ENCODE measurements at regions not wholly inside any gene's neighbourhood (a gene's known extent, or its start where the extent isn't known, plus 50 kb on each side); places are given as distances from the start of the nearest gene placed in this dataset.

DNA sequence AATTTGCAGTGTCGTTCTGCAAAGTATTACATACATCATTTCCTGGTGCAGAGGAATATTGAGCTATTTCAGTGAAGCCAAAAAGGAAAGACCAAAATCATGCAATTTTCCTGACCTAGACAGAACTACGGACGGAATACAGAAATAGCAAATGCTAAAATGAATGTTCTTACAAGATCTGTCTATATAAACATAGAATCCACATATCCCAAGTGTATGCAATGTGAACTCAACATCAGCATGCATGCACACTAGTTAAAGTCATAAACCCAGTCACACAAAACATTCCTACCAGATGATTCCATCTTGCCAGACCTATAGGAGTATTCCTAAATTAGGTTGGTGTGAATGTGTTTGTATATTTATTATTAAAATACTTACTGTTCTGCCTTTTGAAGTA is 383.7 kb upstream of the ZNF507 start:
- DNase-seq (no peak), ATAC-seq (no peak)
- Mint-ChIP-seq H3K36me3 (ENCODE audit: low read depth) (no peaks in the 10 kb centered on the region), H3K27me3 (no peaks in the 10 kb centered on the region), H3K9me3 (no peaks in the 10 kb centered on the region), H3K4me1 (ENCODE audit: low read depth) (no peaks in the 10 kb centered on the region), H3K27ac (no peak overlapping the region), H3K4me3 (no peak overlapping the region)
- ChIA-PET CTCF (no interaction called here), POLR2A (no interaction called here)
- TF ChIP-seq CTCF (IDR thresholded peaks at IDR 0.05): no peak
- intact Hi-C loops (cut with micrococcal nuclease): no loop called here

DNA sequence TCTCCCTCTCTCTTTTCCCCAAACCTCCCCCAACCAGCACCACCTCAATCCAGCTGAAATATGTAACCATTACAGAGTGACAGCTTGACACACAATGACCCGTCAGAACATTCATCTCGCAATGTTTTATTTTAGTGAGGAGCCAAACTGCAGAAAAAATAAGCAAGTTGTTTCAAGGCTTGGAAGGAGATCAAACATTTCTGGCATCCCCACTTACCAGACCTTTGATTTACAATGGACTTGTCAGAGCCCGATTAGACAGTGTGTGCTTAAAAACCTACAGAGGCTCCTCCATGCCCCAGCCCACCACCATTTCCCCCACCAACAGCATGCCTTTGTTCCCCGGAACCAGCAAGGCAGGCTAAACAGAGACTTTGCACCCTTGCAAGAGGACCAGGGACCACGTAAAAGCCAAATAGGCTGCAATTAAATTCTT is 382.8 kb upstream of the ZNF507 start:
- intact Hi-C loops (cut with micrococcal nuclease): no loop called here
- Mint-ChIP-seq H3K27ac (no peak overlapping the region), H3K36me3 (ENCODE audit: low read depth) (no peaks in the 10 kb centered on the region), H3K4me3 (no peak overlapping the region), H3K4me1 (ENCODE audit: low read depth) (no peaks in the 10 kb centered on the region), H3K27me3 (no peaks in the 10 kb centered on the region), H3K9me3 (no peaks in the 10 kb centered on the region)
- CTCF ChIA-PET: no interaction called here
- TF ChIP-seq CTCF (IDR thresholded peaks at IDR 0.05): no peak
- POLR2A ChIA-PET: no interaction called here
- DNase-seq: no peak
- ATAC-seq: no peak

DNA sequence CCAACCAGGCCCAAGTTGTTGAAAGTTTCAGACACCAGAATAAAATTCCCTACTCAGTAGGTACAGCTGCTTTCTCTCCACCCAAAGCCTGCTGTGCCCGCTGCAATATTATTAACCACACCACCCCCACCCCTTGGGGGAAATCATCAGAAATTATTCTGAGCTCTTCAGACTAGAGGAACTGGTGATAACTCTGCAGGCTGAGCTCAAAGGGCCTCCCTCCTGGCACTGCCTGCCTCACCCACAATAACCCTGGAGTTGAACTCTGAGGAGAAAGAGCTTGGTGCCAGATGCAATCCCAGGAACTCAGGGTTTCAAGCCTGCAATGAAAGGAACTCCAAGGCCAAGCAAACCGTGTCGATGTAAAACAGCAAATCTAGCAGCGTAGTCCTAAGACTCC is 381.7 kb upstream of the ZNF507 start:
- TF ChIP-seq CTCF (IDR thresholded peaks at IDR 0.05): no peak
- Mint-ChIP-seq H3K9me3 (no peaks in the 10 kb centered on the region), H3K4me3 (no peak overlapping the region), H3K27me3 (no peaks in the 10 kb centered on the region), H3K4me1 (ENCODE audit: low read depth) (no peaks in the 10 kb centered on the region), H3K36me3 (ENCODE audit: low read depth) (no peaks in the 10 kb centered on the region), H3K27ac (no peak overlapping the region)
- intact Hi-C loops (cut with micrococcal nuclease): no loop called here
- DNase-seq (no peak), ATAC-seq (no peak)
- POLR2A ChIA-PET: no interaction called here
- CTCF ChIA-PET: no interaction called here

DNA sequence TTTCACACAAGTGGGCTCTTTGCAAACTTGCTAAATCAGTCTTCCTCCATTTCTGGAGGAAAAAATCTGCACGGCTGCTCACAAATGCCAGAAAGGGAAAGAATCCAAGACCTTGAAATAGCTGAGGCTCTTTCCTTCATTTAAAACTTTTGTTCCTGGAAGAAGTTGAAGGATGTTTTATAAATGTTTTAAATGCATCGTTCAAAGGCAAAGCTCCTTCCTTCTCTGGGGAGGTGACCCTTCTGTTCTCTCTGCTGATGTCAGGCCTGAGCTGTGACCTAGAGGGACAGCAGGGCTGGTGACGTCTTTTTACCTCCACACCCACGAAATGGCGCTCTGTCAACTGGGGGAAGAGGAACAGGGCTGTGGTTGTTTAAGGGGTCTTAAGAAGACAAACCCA is 376.4 kb upstream of the ZNF507 start:
- Mint-ChIP-seq H3K27me3 (no peaks in the 10 kb centered on the region), H3K9me3 (no peaks in the 10 kb centered on the region), H3K4me1 (ENCODE audit: low read depth) (no peaks in the 10 kb centered on the region), H3K36me3 (ENCODE audit: low read depth) (no peaks in the 10 kb centered on the region), H3K27ac (no peak overlapping the region), H3K4me3 (no peak overlapping the region)
- ChIA-PET CTCF (no interaction called here), POLR2A (no interaction called here)
- TF ChIP-seq CTCF (IDR thresholded peaks at IDR 0.05): no peak
- no peak for ATAC-seq
- intact Hi-C loops (cut with micrococcal nuclease): no loop called here
- DNase-seq: no peak

DNA sequence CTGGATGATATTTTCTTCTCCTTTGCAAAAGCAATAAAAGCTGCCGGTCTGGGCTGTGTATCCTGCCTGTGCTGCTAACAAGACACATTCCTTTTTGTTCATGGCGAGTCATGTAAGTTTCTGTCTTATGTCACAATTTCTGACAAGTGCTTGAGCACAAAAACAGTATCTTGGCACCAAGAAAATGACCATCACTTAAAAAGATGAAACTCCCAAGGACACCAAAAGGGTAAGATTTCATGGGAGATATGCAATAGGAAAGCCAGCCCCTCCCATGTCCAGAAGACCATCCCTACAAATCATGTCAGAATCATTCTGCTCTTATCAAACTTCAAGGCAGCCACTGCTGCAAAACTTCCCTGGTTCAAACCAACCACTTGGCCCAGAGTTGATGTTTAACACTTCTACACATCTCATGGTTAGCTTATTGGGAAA is 375.4 kb upstream of the ZNF507 start:
- no peak overlapping the region for H3K27ac Mint-ChIP-seq
- H3K4me3 Mint-ChIP-seq: no peak overlapping the region
- TF ChIP-seq CTCF (IDR thresholded peaks at IDR 0.05): no peak
- intact Hi-C loops (cut with micrococcal nuclease): no loop called here
- no peaks in the 10 kb centered on the region for H3K9me3 Mint-ChIP-seq
- H3K27me3 Mint-ChIP-seq: no peaks in the 10 kb centered on the region
- no peaks in the 10 kb centered on the region for H3K36me3 Mint-ChIP-seq (ENCODE audit: low read depth)
- DNase-seq: no peak
- ChIA-PET CTCF (no interaction called here), POLR2A (no interaction called here)
- ATAC-seq: no peak
- no peaks in the 10 kb centered on the region for H3K4me1 Mint-ChIP-seq (ENCODE audit: low read depth)
